Transverse colon (tissue), 4 donors: ENCODE measurements at regions not wholly inside any gene's neighbourhood (a gene's known extent, or its start where the extent isn't known, plus 50 kb on each side); places are given as distances from the start of the nearest gene placed in this dataset.

Source experiments
- POLR2AphosphoS5 ChIP-seq, 3 donors: sonication (generic); formaldehyde crosslinking; IDR thresholded peaks; one replicate each; pipeline ENCODE4 v1.6.1; 2016; ENCODE audit warnings: antibody characterized with exemption in 3 of 3
- TF ChIP-seq, protein P1 (sequence below), 5 experiments: fragments of 200-600 bp in 3 of 5; fragments of 450-650 bp in 2 of 5; sonication (generic) in 3 of 5; IDR thresholded peaks; 1 replicate in 2 of 5; 2 replicates in 3 of 5; pipeline ENCODE4 v1.5.1; 2016 to 2017; ENCODE audit warnings: antibody characterized with exemption in 5 of 5, inconsistent platforms in 3 of 5, mild to moderate bottlenecking in 2 of 5, moderate library complexity in 1 of 5

DNA sequence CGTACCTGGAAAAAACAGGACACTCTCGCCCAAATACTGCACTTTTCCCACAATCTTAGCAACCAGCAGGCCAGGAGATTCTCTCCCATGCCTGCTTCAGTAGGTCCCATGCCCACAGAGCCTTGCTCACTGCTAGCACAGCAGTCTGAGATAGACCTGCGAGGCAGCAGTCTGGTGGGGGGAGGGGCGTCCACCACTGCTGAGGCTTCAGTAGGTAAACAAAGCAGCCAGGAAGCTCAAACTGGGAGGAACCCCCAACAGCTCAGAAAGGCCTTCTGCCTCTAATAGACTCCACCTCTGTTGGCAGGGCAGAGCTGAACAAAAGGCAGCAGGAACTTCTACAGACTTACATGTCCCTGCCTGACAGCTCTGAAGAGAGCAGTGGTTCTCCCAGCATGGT, 1202.8 kb upstream of the ACVR2A start:
- TF ChIP-seq, protein P1, sequence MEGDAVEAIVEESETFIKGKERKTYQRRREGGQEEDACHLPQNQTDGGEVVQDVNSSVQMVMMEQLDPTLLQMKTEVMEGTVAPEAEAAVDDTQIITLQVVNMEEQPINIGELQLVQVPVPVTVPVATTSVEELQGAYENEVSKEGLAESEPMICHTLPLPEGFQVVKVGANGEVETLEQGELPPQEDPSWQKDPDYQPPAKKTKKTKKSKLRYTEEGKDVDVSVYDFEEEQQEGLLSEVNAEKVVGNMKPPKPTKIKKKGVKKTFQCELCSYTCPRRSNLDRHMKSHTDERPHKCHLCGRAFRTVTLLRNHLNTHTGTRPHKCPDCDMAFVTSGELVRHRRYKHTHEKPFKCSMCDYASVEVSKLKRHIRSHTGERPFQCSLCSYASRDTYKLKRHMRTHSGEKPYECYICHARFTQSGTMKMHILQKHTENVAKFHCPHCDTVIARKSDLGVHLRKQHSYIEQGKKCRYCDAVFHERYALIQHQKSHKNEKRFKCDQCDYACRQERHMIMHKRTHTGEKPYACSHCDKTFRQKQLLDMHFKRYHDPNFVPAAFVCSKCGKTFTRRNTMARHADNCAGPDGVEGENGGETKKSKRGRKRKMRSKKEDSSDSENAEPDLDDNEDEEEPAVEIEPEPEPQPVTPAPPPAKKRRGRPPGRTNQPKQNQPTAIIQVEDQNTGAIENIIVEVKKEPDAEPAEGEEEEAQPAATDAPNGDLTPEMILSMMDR (IDR thresholded peaks at IDR 0.05): no peak
- TF ChIP-seq POLR2AphosphoS5 (IDR thresholded peaks at IDR 0.05): no peak
